Left lung (tissue), 4 donors: ENCODE measurements at regions not wholly inside any gene's neighbourhood (a gene's known extent, or its start where the extent isn't known, plus 50 kb on each side); places are given as distances from the start of the nearest gene placed in this dataset.

Source experiments
- ATAC-seq: fragments of 200-7000 bp; cut with Tn5 transposase; one replicate; pipeline ENCODE4 v1.9.1; 2020; ENCODE audit warnings: moderate library complexity
- DNase-seq, 4 donors: peaks; one replicate each; pipeline ENCODE4 v3.0.0-alpha.2; 2013 to 2020
- H3K27ac ChIP-seq, 2 donors: fragments of 200-600 bp; sonication (generic) in 1 of 2; one replicate each; pipeline versions ENCODE4 v1.5.0 to v1.8.0; 2020 to 2021
- H3K27me3 ChIP-seq, 2 donors: fragments of 200-600 bp; sonication (generic) in 1 of 2; one replicate each; pipeline versions ENCODE4 v1.5.0 to v1.8.0; 2020 to 2021
- H3K36me3 ChIP-seq, 2 donors: fragments of 200-600 bp; sonication (generic) in 1 of 2; one replicate each; pipeline versions ENCODE4 v1.5.0 to v1.8.0; 2020 to 2021
- H3K4me1 ChIP-seq, 2 donors: fragments of 200-600 bp; one replicate each; pipeline ENCODE4 v1.8.0; 2021
- H3K4me3 ChIP-seq, 2 donors: fragments of 200-600 bp; sonication (generic) in 1 of 2; one replicate each; pipeline versions ENCODE4 v1.5.0 to v1.8.0; 2020 to 2021; ENCODE audit warnings: mild to moderate bottlenecking in 1 of 2
- H3K9me3 ChIP-seq, 2 donors: fragments of 200-600 bp; sonication (generic) in 1 of 2; one replicate each; pipeline versions ENCODE4 v1.5.0 to v1.8.0; 2020 to 2021
- CTCF ChIP-seq, 2 donors: fragments of 200-600 bp; sonication (generic) in 1 of 2; IDR thresholded peaks; one replicate each; pipeline versions ENCODE4 v1.5.0 to v1.8.0; 2021; ENCODE audit warnings: antibody characterized with exemption in 2 of 2
- intact Hi-C, 2 donors: fragments of 100-400 bp; cut with DNase I; formaldehyde crosslinking; loops; one replicate each; pipeline versions ENCODE4 v1.11.2 to v1.14.2; 2022
- donor health status: DM: no; HTN: yes; CAD: no.
- donor health status: DM: no; HTN: no; CAD: no.

- H3K9me3 ChIP-seq = peaks cover 5 to 13% of the 10 kb centered on the region in 2 donors
- intact Hi-C loops = no loop called here
- no peak for DNase-seq
- no peak overlapping the region for H3K27ac ChIP-seq
- no peaks in the 10 kb centered on the region for H3K27me3 ChIP-seq
- no peak overlapping the region for H3K4me3 ChIP-seq
- no peaks in the 10 kb centered on the region for H3K36me3 ChIP-seq
- ATAC-seq = no peak
- no peaks in the 10 kb centered on the region for H3K4me1 ChIP-seq
- TF ChIP-seq CTCF (IDR thresholded peaks at IDR 0.05) = no peak
These were observed 1158.7 kb upstream of the EYS start for GRCh38 chr6:66865771-66866170.

- intact Hi-C loops = no loop called here
- ATAC-seq (no peak), DNase-seq (no peak)
- Histone ChIP-seq H3K36me3 (no peaks in the 10 kb centered on the region), H3K4me1 (no peaks in the 10 kb centered on the region), H3K27ac (no peak overlapping the region), H3K9me3 (peaks cover 5 to 9% of the 10 kb centered on the region in 2 donors), H3K27me3 (no peaks in the 10 kb centered on the region), H3K4me3 (no peak overlapping the region)
- no peak for TF ChIP-seq CTCF (IDR thresholded peaks at IDR 0.05)
These were observed 1154.0 kb upstream of the EYS start for GRCh38 chr6:66861007-66861541.

GRCh38 chr6:66860328-66860727 is 1153.3 kb upstream of the EYS start:
- no peak overlapping the region for H3K27ac ChIP-seq
- intact Hi-C loops = no loop called here
- DNase-seq (no peak), ATAC-seq (no peak)
- H3K4me1 ChIP-seq = no peaks in the 10 kb centered on the region
- H3K36me3 ChIP-seq = no peaks in the 10 kb centered on the region
- no peak overlapping the region for H3K4me3 ChIP-seq
- no peak for TF ChIP-seq CTCF (IDR thresholded peaks at IDR 0.05)
- H3K27me3 ChIP-seq = no peaks in the 10 kb centered on the region
- peaks cover 5 to 9% of the 10 kb centered on the region in 2 donors for H3K9me3 ChIP-seq

- DNase-seq = no peak
- intact Hi-C loops = no loop called here
- no peak for TF ChIP-seq CTCF (IDR thresholded peaks at IDR 0.05)
- peaks cover 0 to 1% of the 10 kb centered on the region in 2 donors for H3K9me3 ChIP-seq
- H3K4me1 ChIP-seq = no peaks in the 10 kb centered on the region
- H3K36me3 ChIP-seq = no peaks in the 10 kb centered on the region
- H3K27ac ChIP-seq = no peak overlapping the region
- ATAC-seq = no peak
- H3K4me3 ChIP-seq = no peak overlapping the region
- H3K27me3 ChIP-seq = no peaks in the 10 kb centered on the region
These were observed 1151.2 kb upstream of the EYS start for GRCh38 chr6:66858196-66858595.

- intact Hi-C loops = no loop called here
- no peaks in the 10 kb centered on the region for H3K36me3 ChIP-seq
- H3K4me3 ChIP-seq = no peak overlapping the region
- no peak for TF ChIP-seq CTCF (IDR thresholded peaks at IDR 0.05)
- DNase-seq = no peak
- peaks cover 0 to 1% of the 10 kb centered on the region in 2 donors for H3K9me3 ChIP-seq
- no peaks in the 10 kb centered on the region for H3K4me1 ChIP-seq
- H3K27me3 ChIP-seq = no peaks in the 10 kb centered on the region
- H3K27ac ChIP-seq = no peak overlapping the region
- no peak for ATAC-seq
These were observed 1147.0 kb upstream of the EYS start for GRCh38 chr6:66854014-66854413.
